NB4 (cell line): ENCODE measurements at regions not wholly inside any gene's neighbourhood (a gene's known extent, or its start where the extent isn't known, plus 50 kb on each side); places are given as distances from the start of the nearest gene placed in this dataset.

ENCODE experiments used
- DNase-seq: peaks from one replicate; pipeline ENCODE4 v3.0.0; 2010; ENCODE audit warnings: low read depth
- H3K4me3 ChIP-seq: one replicate; pipeline ENCODE4 v1.5.1; 2011; ENCODE audit warnings: mild to moderate bottlenecking, low read depth, low read length, moderate library complexity
- MYC ChIP-seq: IDR thresholded peaks from 2 replicates; pipeline ENCODE4 v1.6.1; 2011; ENCODE audit warnings: low read depth, low read length
- POLR2A ChIP-seq: IDR thresholded peaks from 2 replicates; pipeline ENCODE4 v1.6.1; 2011; ENCODE audit warnings: mild to moderate bottlenecking; ENCODE audit not compliant: insufficient read length; ENCODE audit errors: extremely low read depth
- TF ChIP-seq, protein P1 (sequence below): IDR thresholded peaks from 2 replicates; pipeline ENCODE4 v1.6.1; 2011; ENCODE audit warnings: low read depth, low read length
- TF ChIP-seq, protein P2 (sequence below): IDR thresholded peaks from one replicate; pipeline ENCODE4 v1.5.1; 2012; ENCODE audit warnings: low read depth, low read length

DNA sequence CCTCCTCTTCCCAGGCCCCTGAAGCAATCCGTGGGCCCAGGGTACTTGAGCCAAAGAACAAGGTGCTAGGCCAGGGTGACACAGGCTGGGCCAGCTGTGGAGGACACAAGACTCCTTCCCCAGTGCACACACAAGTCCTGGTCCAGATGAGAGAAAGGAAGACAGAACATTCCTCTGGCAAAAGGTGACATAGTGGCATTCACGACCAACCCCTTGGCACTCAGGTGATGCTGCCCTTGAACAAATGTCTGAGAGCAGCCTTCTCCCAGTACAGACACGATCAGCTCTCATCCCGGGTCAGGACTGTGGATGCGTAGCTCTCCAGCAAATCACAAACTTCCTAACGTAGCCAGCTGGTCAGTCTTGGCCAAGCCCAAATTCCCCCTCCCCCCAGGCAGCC, 118.5 kb downstream of the OAT start:
- no peak overlapping the region for H3K4me3 ChIP-seq
- no peak for DNase-seq
- TF ChIP-seq, protein P1, sequence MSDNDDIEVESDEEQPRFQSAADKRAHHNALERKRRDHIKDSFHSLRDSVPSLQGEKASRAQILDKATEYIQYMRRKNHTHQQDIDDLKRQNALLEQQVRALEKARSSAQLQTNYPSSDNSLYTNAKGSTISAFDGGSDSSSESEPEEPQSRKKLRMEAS, result no peak
- TF ChIP-seq POLR2A, result no peak
- no peak for TF ChIP-seq MYC
- TF ChIP-seq, protein P2, sequence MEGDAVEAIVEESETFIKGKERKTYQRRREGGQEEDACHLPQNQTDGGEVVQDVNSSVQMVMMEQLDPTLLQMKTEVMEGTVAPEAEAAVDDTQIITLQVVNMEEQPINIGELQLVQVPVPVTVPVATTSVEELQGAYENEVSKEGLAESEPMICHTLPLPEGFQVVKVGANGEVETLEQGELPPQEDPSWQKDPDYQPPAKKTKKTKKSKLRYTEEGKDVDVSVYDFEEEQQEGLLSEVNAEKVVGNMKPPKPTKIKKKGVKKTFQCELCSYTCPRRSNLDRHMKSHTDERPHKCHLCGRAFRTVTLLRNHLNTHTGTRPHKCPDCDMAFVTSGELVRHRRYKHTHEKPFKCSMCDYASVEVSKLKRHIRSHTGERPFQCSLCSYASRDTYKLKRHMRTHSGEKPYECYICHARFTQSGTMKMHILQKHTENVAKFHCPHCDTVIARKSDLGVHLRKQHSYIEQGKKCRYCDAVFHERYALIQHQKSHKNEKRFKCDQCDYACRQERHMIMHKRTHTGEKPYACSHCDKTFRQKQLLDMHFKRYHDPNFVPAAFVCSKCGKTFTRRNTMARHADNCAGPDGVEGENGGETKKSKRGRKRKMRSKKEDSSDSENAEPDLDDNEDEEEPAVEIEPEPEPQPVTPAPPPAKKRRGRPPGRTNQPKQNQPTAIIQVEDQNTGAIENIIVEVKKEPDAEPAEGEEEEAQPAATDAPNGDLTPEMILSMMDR, result no peak

DNA sequence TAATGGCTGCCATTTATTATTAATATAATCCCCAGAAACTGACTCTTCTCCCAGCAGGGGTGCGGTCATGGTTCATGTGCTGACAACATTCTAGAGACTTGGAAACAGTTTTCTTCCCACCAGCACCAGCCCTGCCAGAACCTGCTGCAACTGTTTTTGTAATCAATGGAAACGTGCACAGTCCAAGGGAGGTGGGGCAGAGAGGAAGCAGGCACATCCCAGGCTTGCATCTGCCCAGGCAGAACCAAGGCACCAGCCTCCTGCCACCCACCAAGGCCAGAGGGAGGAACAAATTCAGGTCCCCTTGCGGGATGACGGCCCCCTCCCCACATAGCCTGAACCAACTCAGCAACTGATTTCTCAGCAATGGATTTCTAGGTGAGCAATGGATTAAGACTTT, 119.0 kb downstream of the OAT start:
- TF ChIP-seq POLR2A (no peak), MYC (no peak)
- TF ChIP-seq, protein P1, result no peak
- TF ChIP-seq, protein P2, result no peak
- H3K4me3 ChIP-seq, result no peak overlapping the region
- DNase-seq, result no peak

DNA sequence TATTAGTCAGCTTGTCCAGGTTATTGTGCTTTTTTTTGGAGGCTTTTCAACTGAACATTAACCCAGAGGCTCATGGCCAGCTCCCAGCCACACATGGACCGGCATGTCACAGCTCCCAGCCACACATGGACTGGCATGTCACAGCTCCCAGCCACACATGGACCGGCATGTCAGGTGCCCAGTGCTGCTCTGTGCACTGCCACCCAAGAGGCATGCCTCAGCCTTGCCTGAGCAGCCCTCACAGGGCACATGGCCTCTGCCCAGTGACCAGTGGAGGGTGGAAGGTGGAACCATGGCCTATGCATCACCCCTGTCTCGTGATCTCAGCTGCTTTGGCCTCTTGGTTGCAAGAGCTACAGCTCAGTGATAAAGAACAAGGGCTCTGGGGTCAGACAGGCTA, 119.8 kb downstream of the OAT start:
- no peak for DNase-seq
- TF ChIP-seq MYC (no peak), POLR2A (no peak)
- TF ChIP-seq, protein P1, result no peak
- TF ChIP-seq, protein P2, result no peak
- H3K4me3 ChIP-seq, result no peak overlapping the region

DNA sequence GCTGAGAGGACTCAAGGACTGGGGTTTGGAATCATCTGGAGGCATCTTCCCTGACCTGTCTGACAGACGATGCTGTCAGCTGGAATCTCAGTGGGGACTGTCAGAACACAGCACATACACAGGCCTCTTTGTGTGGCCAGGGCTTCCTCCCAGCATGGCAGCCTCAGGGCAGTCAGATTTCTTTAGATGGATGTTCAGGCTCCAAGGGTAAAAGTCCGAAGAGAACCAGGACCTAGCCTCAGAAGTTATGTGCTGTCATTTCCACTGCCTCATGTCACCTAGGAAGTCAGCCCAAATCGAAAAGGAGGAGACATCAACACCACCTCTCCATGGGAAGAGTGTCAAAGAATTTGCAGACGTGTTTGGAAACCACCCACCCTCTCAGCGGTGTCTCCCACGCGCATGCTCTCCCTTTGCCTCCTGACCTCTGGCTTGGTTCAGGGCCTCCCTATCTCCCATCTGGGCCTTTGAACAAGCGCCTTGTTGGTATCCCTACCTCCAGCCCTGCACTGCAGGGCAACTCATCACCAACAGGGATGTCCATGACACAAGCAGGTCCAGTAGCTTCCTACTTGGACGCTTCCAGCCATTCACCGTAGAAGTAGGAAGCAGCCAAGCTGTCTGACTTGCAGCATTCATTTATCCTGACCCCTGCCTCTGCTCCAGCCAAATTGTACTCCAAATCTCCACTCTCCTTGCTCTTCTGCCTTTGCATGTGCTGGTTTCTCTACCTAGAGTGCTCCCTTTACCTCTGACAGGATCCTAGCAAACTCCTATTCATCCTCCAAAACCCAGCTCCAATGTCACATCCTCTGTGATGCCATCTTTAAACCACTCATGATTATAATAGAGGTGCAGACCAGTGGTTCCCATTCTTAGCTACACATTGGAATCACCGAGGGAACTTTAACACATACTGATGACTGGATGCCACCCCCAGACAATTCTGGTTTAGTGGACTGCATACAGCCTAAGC, 121.6 kb downstream of the OAT start:
- TF ChIP-seq MYC, result no peak
- TF ChIP-seq, protein P1, result no peak
- DNase-seq, result no peak
- H3K4me3 ChIP-seq, result no peak overlapping the region

DNA sequence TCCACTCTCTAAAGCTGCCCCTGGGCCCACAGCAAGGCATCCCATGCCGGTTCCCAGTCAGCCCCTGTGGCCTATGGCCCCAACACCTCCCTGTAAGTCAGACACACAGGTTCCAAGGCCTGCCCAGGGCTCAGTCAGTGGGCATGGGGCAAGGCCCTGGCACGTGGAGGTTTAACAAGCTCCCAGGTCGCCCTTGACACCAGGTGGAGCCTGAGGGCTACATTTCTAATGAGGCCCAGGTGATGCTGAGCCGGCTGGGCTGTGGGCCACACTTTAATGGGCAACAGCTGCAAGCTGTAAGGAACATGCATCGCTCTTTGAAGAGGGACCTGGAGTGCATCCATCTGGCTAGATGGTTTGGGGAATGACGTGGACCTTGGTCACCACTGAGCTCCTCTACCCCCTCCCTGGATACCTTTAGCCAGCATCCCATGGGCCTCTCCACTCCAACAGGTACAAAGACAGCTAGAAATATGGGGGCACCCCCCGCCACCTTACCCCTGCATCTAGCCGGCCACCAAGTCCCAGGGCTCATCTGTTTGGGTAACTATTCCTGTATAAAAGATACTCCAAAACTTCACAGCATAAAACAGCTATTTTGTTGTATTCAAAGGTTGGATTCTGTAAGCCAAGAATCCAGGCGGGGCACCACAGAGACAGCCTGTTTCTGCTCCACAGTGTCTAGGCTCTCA, 122.5 kb downstream of the OAT start:
- TF ChIP-seq MYC, result no peak
- TF ChIP-seq, protein P2, result no peak
- TF ChIP-seq POLR2A, result no peak
- TF ChIP-seq, protein P1, result no peak
- no peak overlapping the region for H3K4me3 ChIP-seq
- no peak for DNase-seq
